ENCODE measurements at regions not wholly inside any gene's neighbourhood (a gene's known extent, or its start where the extent isn't known, plus 50 kb on each side); places are given as distances from the start of the nearest gene placed in this dataset.

GRCh38 chr5:166865206-166865605 is 1426.2 kb upstream of the WWC1 start:
- BruUV-seq (replicated peaks), result no TSS peak
- TF ChIP-seq FOS (IDR thresholded peaks at IDR 0.05; ENCODE audit: borderline replicate concordance, insufficient read depth, low read length), result no peak
- no peak for TF ChIP-seq MAX (IDR thresholded peaks at IDR 0.05; ENCODE audit: insufficient read depth, insufficient read length)
- no peak for TF ChIP-seq EZH2 (IDR thresholded peaks at IDR 0.05; ENCODE audit: borderline replicate concordance, low read depth, low read length, severe bottlenecking)
- no peak for TF ChIP-seq POLR2AphosphoS5 (IDR thresholded peaks at IDR 0.05; ENCODE audit: insufficient read depth, low read depth, low read length)
- TF ChIP-seq CTCF (IDR thresholded peaks at IDR 0.05; ENCODE audit: extremely low read depth in 1 of 2, insufficient read depth in 1 of 2, low read depth in 1 of 2, low read length in 2 of 2), result no peak
- TF ChIP-seq POLR2A (IDR thresholded peaks at IDR 0.05; ENCODE audit: low read depth, low read length), result no peak
- no peak for TF ChIP-seq MYC (IDR thresholded peaks at IDR 0.05; ENCODE audit: low read depth, low read length)
- no peak for TF ChIP-seq GATA2 (IDR thresholded peaks at IDR 0.05; ENCODE audit: insufficient read depth, insufficient read length, low read depth, low read length)
- no peak for TF ChIP-seq JUN (IDR thresholded peaks at IDR 0.05; ENCODE audit: borderline replicate concordance, insufficient read depth, insufficient read length, low read depth)
- dilution Hi-C loops (cut with MboI; ENCODE audit: extremely low pct_ligation_motif_present, low sequenced_read_pairs), result no loop called here
- no peak for DNase-seq (ENCODE audit: low read depth, low spot score)
- peaks cover 3% of the 10 kb centered on the region for H3K9me3 ChIP-seq (replicated peaks; ENCODE audit: control insufficient read depth, insufficient read depth, low read length)
- CTCF ChIA-PET, result no interaction called here
- H3K36me3 ChIP-seq (ENCODE audit: control insufficient read depth in 2 of 2, extremely low read depth in 1 of 2, insufficient read depth in 2 of 2, low read length in 2 of 2), result no peaks in the 10 kb centered on the region
- H3K4me1 ChIP-seq (ENCODE audit: control insufficient read depth, extremely low read depth, insufficient read depth, low read length), result no peaks in the 10 kb centered on the region
- H2AFZ ChIP-seq (ENCODE audit: low read depth, low read length), result no peak overlapping the region
- H3K4me2 ChIP-seq (ENCODE audit: insufficient read depth, low read length), result no peak overlapping the region
- intact Hi-C loops (cut with micrococcal nuclease), result no loop called here
- no peaks in the 10 kb centered on the region for H3K9me1 ChIP-seq (replicated peaks; ENCODE audit: control insufficient read depth, extremely low read depth, insufficient read depth, low read length)
- no peak overlapping the region for H3K4me3 ChIP-seq (replicated peaks in 1 of 3; ENCODE audit: insufficient read depth in 1 of 3, low read depth in 1 of 3, low read length in 3 of 3)
- no peaks in the 10 kb centered on the region for H4K20me1 ChIP-seq (replicated peaks; ENCODE audit: control insufficient read depth, extremely low read depth, insufficient read depth, low read length)
- no peaks in the 10 kb centered on the region for H3K79me2 ChIP-seq (ENCODE audit: control insufficient read depth, insufficient read depth, low read length)
- POLR2A ChIA-PET, result no interaction called here
- H3K27ac ChIP-seq (ENCODE audit: insufficient read depth, low read depth, low read length), result no peak overlapping the region
- FAIRE-seq, result no peak
- no peaks in the 10 kb centered on the region for H3K27me3 ChIP-seq (ENCODE audit: control insufficient read depth in 2 of 2, insufficient read depth in 2 of 2, low read length in 2 of 2)
- H3K9ac ChIP-seq (replicated peaks; ENCODE audit: extremely low read depth, insufficient read depth, low read length), result no peak overlapping the region

Measured in endothelial cell of umbilical vein (primary cell).